Ishikawa (cell line): ENCODE measurements at regions not wholly inside any gene's neighbourhood (a gene's known extent, or its start where the extent isn't known, plus 50 kb on each side); places are given as distances from the start of the nearest gene placed in this dataset.

Source experiments
- EP300 ChIP-seq: IDR thresholded peaks from 2 replicates; pipeline ENCODE4 v1.6.1; 2012; ENCODE audit warnings: borderline replicate concordance
- FOXM1 ChIP-seq: IDR thresholded peaks from 2 replicates; pipeline ENCODE4 v1.6.1; 2012; ENCODE audit warnings: low read depth, borderline replicate concordance
- NFIC ChIP-seq: IDR thresholded peaks from 2 replicates; pipeline ENCODE4 v1.6.1; 2012
- RAD21 ChIP-seq: IDR thresholded peaks from 2 replicates; pipeline ENCODE4 v1.6.1; 2012; ENCODE audit warnings: low read depth

DNA sequence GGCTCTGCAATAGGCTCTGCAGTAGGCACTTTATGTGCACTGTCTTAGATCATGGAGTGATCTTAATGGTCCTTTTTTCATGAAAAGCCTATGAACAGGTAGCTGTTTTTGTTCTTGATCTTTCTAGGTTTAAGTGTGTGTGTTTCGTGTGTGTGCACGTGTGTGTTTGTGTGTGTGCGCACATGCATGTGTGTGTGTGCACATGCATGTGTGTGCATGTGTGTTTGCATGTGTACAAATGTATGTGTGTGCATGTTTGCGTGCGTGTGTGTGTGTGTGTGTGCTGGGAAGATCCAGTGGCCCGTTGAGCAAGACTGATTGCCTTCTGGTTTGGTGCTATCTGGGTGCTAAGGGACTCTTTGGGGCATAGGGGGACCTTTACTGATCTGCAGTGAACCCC lies 334.8 kb downstream of the GLRX3 start:
- TF ChIP-seq FOXM1 (no peak), EP300 (no peak), NFIC (no peak), RAD21 (no peak)
